CD14-positive monocyte (primary cell): ENCODE measurements at regions not wholly inside any gene's neighbourhood (a gene's known extent, or its start where the extent isn't known, plus 50 kb on each side); places are given as distances from the start of the nearest gene placed in this dataset.
"Not testable (repeated sequence)": the region's sequence is repeated elsewhere in the genome, so short reads cannot be mapped to it uniquely, and the experiment has no call there.

Experiments
- DNase-seq, 3 donors: peaks; one replicate each; pipeline ENCODE4 v3.0.0-alpha.2; 2011 to 2022
- H2AFZ ChIP-seq: 2 replicates; pipeline ENCODE4 v1.6.0; 2012; ENCODE audit warnings: mild to moderate bottlenecking, low read depth, low read length, inconsistent platforms; ENCODE audit not compliant: insufficient read depth, poor library complexity, severe bottlenecking
- H3K27ac ChIP-seq, 2 donors: 1 replicate in 1 of 2; 2 replicates in 1 of 2; pipeline ENCODE4 v1.5.1; 2012 to 2013; ENCODE audit warnings: low read length in 2 of 2, control low read depth in 1 of 2, inconsistent platforms in 1 of 2, low read depth in 1 of 2, mild to moderate bottlenecking in 1 of 2
- H3K27me3 ChIP-seq, 2 donors: one replicate each; pipeline versions ENCODE4 v1.6.0 to v1.6.1; 2011 to 2013; ENCODE audit warnings: low read length in 2 of 2; ENCODE audit not compliant: control insufficient read depth in 2 of 2, insufficient read depth in 2 of 2
- H3K36me3 ChIP-seq, 2 donors: replicated peaks in 1 of 2; 1 replicate in 1 of 2; 2 replicates in 1 of 2; pipeline versions ENCODE4 v1.5.1 to v1.6.1; 2012 to 2013; ENCODE audit warnings: low read length in 2 of 2, control low read depth in 1 of 2, inconsistent platforms in 1 of 2, mild to moderate bottlenecking in 1 of 2; ENCODE audit not compliant: insufficient read depth in 2 of 2, control insufficient read depth in 1 of 2
- H3K4me1 ChIP-seq, 2 donors: 1 replicate in 1 of 2; 2 replicates in 1 of 2; pipeline versions ENCODE4 v1.5.1 to v1.6.1; 2012 to 2013; ENCODE audit warnings: low read length in 2 of 2, control low read depth in 1 of 2, inconsistent platforms in 1 of 2, mild to moderate bottlenecking in 1 of 2, moderate library complexity in 1 of 2; ENCODE audit not compliant: insufficient read depth in 2 of 2, control insufficient read depth in 1 of 2
- H3K4me2 ChIP-seq: replicated peaks from 2 replicates; pipeline ENCODE3; 2012; ENCODE audit warnings: low read length, moderate library complexity, mild to moderate bottlenecking; ENCODE audit not compliant: poor library complexity, severe bottlenecking; ENCODE audit errors: extremely low read depth
- H3K4me3 ChIP-seq, 3 experiments: fragments of 200-600 bp in 1 of 3; sonication (generic) in 1 of 3; replicated peaks in 1 of 3; 1 replicate in 2 of 3; 2 replicates in 1 of 3; pipeline ENCODE4 v1.5.1; 2011 to 2013; ENCODE audit warnings: low read length in 3 of 3, mild to moderate bottlenecking in 3 of 3, control low read depth in 2 of 3, low read depth in 2 of 3, inconsistent platforms in 1 of 3, moderate library complexity in 1 of 3
- H3K79me2 ChIP-seq: 2 replicates; pipeline ENCODE4 v1.6.0; 2012; ENCODE audit warnings: mild to moderate bottlenecking, control low read depth, inconsistent platforms, low read length, moderate library complexity; ENCODE audit not compliant: insufficient read depth
- H3K9ac ChIP-seq: 2 replicates; pipeline ENCODE4 v1.6.0; 2017; ENCODE audit warnings: low read length, mild to moderate bottlenecking; ENCODE audit not compliant: insufficient read depth, poor library complexity, severe bottlenecking
- H3K9me3 ChIP-seq, 2 donors: replicated peaks in 1 of 2; 1 replicate in 1 of 2; 2 replicates in 1 of 2; pipeline versions ENCODE4 v1.5.1 to v1.6.1; 2012 to 2013; ENCODE audit warnings: low read length in 2 of 2, control low read depth in 1 of 2; ENCODE audit not compliant: control insufficient read depth in 1 of 2, insufficient read depth in 1 of 2
- H4K20me1 ChIP-seq: 2 replicates; pipeline ENCODE4 v1.6.0; 2012; ENCODE audit warnings: mild to moderate bottlenecking, low read length, control low read depth, moderate library complexity; ENCODE audit not compliant: insufficient read depth
- H3K27ac Mint-ChIP-seq, 7 donors: one replicate each; pipeline ENCODE4 v1.8.0; 2020; ENCODE audit warnings: mild to moderate bottlenecking in 7 of 7, mixed read lengths in 7 of 7, moderate library complexity in 6 of 7, inconsistent platforms in 2 of 7
- H3K27me3 Mint-ChIP-seq, 3 donors: one replicate each; pipeline ENCODE4 v1.8.0; 2021 to 2022; ENCODE audit warnings: low read depth in 3 of 3, mild to moderate bottlenecking in 3 of 3, mixed read lengths in 3 of 3, moderate library complexity in 3 of 3, inconsistent platforms in 1 of 3
- H3K36me3 Mint-ChIP-seq, 2 donors: one replicate each; pipeline ENCODE4 v1.8.0; 2020; ENCODE audit warnings: mixed read lengths in 2 of 2, inconsistent platforms in 1 of 2, mild to moderate bottlenecking in 1 of 2
- H3K4me1 Mint-ChIP-seq: one replicate; pipeline ENCODE4 v1.8.0; 2020; ENCODE audit warnings: mild to moderate bottlenecking, mixed read lengths
- H3K4me3 Mint-ChIP-seq, 2 donors: one replicate each; pipeline ENCODE4 v1.8.0; 2020; ENCODE audit warnings: mild to moderate bottlenecking in 2 of 2, mixed read lengths in 2 of 2, moderate library complexity in 1 of 2
- H3K9me3 Mint-ChIP-seq, 7 donors: one replicate each; pipeline ENCODE4 v1.8.0; 2020 to 2022; ENCODE audit warnings: mixed read lengths in 7 of 7, mild to moderate bottlenecking in 6 of 7, moderate library complexity in 6 of 7, inconsistent platforms in 2 of 7
- WGBS: methylation state at CpG from one replicate; pipeline ENCODE4 v1.1.5; 2013; ENCODE audit warnings: missing lambda C conversion rate; ENCODE audit not compliant: insufficient coverage; 5-methylcytosine and 5-hydroxymethylcytosine counted together
- intact Hi-C, 2 donors: fragments of 100-400 bp; cut with micrococcal nuclease; formaldehyde crosslinking; loops; one replicate each; pipeline versions ENCODE4 v1.15.0 to v1.15.1; 2023
- TF ChIP-seq, protein P1 (sequence below): fragments of 200-600 bp; IDR thresholded peaks from one replicate; pipeline ENCODE4 v1.8.0; 2022; ENCODE audit warnings: antibody characterized with exemption, mild to moderate bottlenecking

DNA sequence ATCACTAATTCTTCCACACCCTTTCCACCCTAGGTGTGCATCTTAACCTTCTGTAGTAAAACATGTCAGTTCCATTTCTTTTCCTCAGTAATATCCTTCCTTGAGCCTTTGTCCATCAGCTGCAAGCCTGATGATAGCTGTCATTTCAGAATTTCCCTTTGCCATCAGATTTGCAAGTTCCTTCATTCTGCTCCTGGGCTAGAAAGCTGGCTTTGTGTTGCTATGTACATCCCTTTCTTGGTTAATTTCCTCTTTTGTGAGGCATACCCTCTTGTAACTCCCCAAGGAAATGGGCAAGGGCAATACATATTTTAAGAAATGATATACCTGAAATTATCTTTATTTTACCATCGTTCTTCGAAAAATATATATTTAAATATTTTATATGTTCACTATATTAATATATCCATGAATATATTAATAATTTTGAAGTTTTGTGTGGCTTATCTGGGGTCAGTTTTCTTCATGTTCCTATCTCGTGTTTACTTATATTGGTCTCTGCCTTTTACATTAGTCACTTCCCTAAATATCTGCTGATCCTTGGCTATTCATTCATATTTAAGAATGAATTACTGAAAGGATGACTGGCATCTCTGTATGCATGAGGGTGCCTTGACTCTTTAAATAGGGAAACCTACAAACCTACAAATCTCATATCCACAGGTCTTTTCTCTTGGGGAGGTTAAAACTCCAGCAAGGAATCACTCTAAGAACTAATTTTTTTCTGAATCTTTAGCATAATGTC is 143.8 kb downstream of the ZNF22 start:
- H3K4me1 ChIP-seq = peaks cover 0 to 2% of the 10 kb centered on the region in 2 donors
- no peak overlapping the region for H3K4me3 ChIP-seq
- H3K4me2 ChIP-seq = no peak overlapping the region
- H4K20me1 ChIP-seq = no peaks in the 10 kb centered on the region
- no peaks in the 10 kb centered on the region for H3K79me2 ChIP-seq
- Mint-ChIP-seq H3K4me1 (peaks cover 9% of the 10 kb centered on the region), H3K27me3 (no peaks in the 10 kb centered on the region), H3K36me3 (no peaks in the 10 kb centered on the region), H3K9me3 (no peaks in the 10 kb centered on the region), H3K27ac (peak overlapping the region in 1 of 7 donors; percentile 74), H3K4me3 (no peak overlapping the region)
- H3K27ac ChIP-seq = no peak overlapping the region
- WGBS = no CpG with 5 or more reads among the region's 3 CpGs
- H3K36me3 ChIP-seq = no peaks in the 10 kb centered on the region
- no peak overlapping the region for H2AFZ ChIP-seq
- no peaks in the 10 kb centered on the region for H3K27me3 ChIP-seq
- DNase-seq = peak; percentile 3 to 56 (median 5)
- no peak overlapping the region for H3K9ac ChIP-seq
- TF ChIP-seq, protein P1, sequence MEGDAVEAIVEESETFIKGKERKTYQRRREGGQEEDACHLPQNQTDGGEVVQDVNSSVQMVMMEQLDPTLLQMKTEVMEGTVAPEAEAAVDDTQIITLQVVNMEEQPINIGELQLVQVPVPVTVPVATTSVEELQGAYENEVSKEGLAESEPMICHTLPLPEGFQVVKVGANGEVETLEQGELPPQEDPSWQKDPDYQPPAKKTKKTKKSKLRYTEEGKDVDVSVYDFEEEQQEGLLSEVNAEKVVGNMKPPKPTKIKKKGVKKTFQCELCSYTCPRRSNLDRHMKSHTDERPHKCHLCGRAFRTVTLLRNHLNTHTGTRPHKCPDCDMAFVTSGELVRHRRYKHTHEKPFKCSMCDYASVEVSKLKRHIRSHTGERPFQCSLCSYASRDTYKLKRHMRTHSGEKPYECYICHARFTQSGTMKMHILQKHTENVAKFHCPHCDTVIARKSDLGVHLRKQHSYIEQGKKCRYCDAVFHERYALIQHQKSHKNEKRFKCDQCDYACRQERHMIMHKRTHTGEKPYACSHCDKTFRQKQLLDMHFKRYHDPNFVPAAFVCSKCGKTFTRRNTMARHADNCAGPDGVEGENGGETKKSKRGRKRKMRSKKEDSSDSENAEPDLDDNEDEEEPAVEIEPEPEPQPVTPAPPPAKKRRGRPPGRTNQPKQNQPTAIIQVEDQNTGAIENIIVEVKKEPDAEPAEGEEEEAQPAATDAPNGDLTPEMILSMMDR = no peak
- no peaks in the 10 kb centered on the region for H3K9me3 ChIP-seq
- intact Hi-C loops = no loop called here

DNA sequence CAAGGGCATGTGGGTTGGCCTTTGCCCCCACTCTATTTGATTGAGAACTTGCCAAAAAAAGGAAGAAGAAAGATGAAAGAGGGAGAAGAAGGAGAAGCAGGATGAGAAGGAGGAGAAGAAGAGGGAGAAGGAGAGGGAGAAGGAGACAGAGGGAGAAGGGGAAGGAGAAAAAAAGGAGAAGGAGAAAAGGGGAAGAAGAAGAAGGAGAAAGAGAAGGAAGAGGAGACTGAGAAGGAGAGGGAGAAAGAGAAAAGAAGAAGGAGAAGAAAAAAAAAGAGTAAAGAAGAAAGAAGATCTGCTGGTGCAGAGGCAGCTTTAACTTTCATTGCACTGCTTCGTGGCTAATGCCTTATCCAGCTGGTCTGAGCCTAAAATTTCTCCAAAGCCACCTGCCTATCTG is 144.4 kb downstream of the ZNF22 start:
- DNase-seq, H3K79me2 ChIP-seq, H3K9me3 Mint-ChIP-seq, H3K4me2 ChIP-seq, H3K9ac ChIP-seq, H3K36me3 Mint-ChIP-seq, H3K27me3 Mint-ChIP-seq, H3K27me3 ChIP-seq, H3K9me3 ChIP-seq, H4K20me1 ChIP-seq, H3K36me3 ChIP-seq, H3K4me1 ChIP-seq, H3K4me1 Mint-ChIP-seq, H3K27ac ChIP-seq, intact Hi-C loops, H3K4me3 ChIP-seq, H2AFZ ChIP-seq: not testable (repeated sequence)
- Mint-ChIP-seq H3K4me3 (peak overlapping the region in 1 of 2 donors; percentile 6), H3K27ac (peak overlapping the region in 1 of 7 donors; percentile 69)
- no CpG with 5 or more reads among the region's 1 CpG for WGBS
